HUDEP-2 (cell line): ENCODE measurements at regions not wholly inside any gene's neighbourhood (a gene's known extent, or its start where the extent isn't known, plus 50 kb on each side); places are given as distances from the start of the nearest gene placed in this dataset.

Experiments
- DNase-seq, 76 experiments: peaks; one replicate each; lab custom pipeline; 2025; ENCODE audit not compliant: unreplicated experiment in 76 of 76; lab: John Stamatoyannopoulos, UW

GRCh38 chr15:96414875-96415274 is 84.4 kb downstream of the NR2F2 start:
- DNase-seq, result no peak

GRCh38 chr15:96415513-96416217 is 85.2 kb downstream of the NR2F2 start:
- no peak for DNase-seq

- DNase-seq, result no peak
These were observed 85.9 kb downstream of the NR2F2 start for GRCh38 chr15:96416218-96416933.

GRCh38 chr15:96416934-96417759 is 86.6 kb downstream of the NR2F2 start:
- no peak for DNase-seq

GRCh38 chr15:96417760-96418130 is 87.2 kb downstream of the NR2F2 start:
- no peak for DNase-seq

- no peak for DNase-seq
These were observed 87.6 kb downstream of the NR2F2 start for GRCh38 chr15:96418146-96418545.

GRCh38 chr15:96421178-96421601 is 90.7 kb downstream of the NR2F2 start:
- no peak for DNase-seq

GRCh38 chr15:96422125-96422524 is 91.6 kb downstream of the NR2F2 start:
- peak in 10 of 76 experiments; percentile 2 to 79 (median 54) for DNase-seq

GRCh38 chr15:96424674-96425073 is 94.2 kb downstream of the NR2F2 start:
- no peak for DNase-seq

GRCh38 chr15:96428742-96429141 is 98.2 kb downstream of the NR2F2 start:
- no peak for DNase-seq

GRCh38 chr15:96431786-96432185 is 101.3 kb downstream of the NR2F2 start:
- DNase-seq, result no peak

GRCh38 chr15:96435022-96435421 is 104.5 kb downstream of the NR2F2 start:
- DNase-seq, result no peak

- DNase-seq, result no peak
These were observed 105.3 kb downstream of the NR2F2 start for GRCh38 chr15:96435841-96436240.

- DNase-seq, result no peak
These were observed 110.5 kb downstream of the NR2F2 start for GRCh38 chr15:96440978-96441377.

GRCh38 chr15:96442076-96442475 is 111.6 kb downstream of the NR2F2 start:
- DNase-seq, result no peak

- DNase-seq, result no peak
These were observed 114.4 kb downstream of the NR2F2 start for GRCh38 chr15:96444865-96445264.

- no peak for DNase-seq
These were observed 118.4 kb downstream of the NR2F2 start for GRCh38 chr15:96448923-96449322.

GRCh38 chr15:96457841-96458240 is 127.3 kb downstream of the NR2F2 start:
- DNase-seq, result no peak

GRCh38 chr15:96460106-96460505 is 129.6 kb downstream of the NR2F2 start:
- no peak for DNase-seq

GRCh38 chr15:96462768-96463750 is 132.6 kb downstream of the NR2F2 start:
- no peak for DNase-seq
